GM18873 (cell line): ENCODE measurements at regions not wholly inside any gene's neighbourhood (a gene's known extent, or its start where the extent isn't known, plus 50 kb on each side); places are given as distances from the start of the nearest gene placed in this dataset.
A peak's percentile ranks its signal among the peaks of the same experiment; 100 is the strongest.

Experiments used
- ATAC-seq: cut with Tn5 transposase; IDR thresholded peaks from one replicate; pipeline ENCODE4 v1.9.1; 2021; ENCODE audit warnings: mild to moderate bottlenecking, moderate library complexity, moderate number of reproducible peaks; ENCODE audit not compliant: unreplicated experiment, low FRiP score

DNA sequence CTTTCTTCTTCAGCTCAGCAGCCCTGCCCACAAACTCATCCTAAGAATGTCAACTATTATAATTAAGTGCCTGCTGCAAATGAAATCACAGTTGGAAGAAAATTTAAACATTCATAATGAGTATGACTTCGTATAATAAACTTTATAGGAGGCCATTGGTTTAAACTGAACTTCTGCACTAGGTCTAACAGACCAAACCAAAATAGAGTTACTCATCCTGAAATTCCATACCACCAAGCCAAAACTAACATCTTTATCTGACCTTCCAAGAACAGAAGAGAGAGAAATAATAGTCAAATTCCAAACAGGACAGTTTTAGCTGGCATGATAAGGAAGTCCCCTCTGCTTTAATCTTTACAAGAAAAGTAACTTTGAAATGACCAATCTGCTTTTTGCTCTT lies 472.4 kb upstream of the PRMT6 start:
- no peak for ATAC-seq

DNA sequence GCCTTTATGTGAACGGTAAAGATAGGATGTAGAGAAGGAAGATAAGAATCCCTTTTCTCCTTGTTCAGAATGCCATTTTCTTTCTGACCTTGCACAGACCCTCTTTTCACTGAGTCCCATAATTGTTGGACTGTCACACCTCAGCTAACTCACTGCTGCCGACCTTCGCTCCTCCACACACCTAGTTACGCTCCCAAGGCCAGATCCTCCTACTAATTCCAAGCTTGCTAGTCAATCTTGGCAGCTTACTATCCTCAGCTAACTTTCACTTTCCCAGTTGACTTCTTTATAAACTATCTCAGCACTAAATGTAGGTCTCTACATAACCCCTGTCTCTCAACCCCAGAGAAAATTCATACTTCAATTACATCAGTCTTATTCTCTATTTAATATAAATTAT lies 471.8 kb upstream of the PRMT6 start:
- ATAC-seq = no peak

DNA sequence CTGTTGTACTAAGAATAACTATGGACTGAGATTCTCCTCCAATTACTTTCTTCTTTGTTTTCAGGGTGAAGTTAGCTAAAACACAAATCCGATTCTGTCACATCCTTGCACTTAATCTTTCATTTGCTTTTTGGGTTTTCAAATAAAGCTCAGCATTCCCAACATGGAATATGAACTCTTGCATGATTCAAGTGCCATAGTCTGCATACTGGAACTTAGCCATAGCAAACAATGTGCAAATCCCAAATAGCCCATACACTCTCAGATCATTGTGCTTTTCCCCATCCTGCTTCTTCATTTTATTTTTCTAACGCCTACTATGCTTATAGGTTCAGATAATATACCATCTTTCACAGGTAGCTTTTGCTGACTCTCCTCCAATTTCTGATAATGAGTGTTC lies 455.8 kb upstream of the PRMT6 start:
- no peak for ATAC-seq

DNA sequence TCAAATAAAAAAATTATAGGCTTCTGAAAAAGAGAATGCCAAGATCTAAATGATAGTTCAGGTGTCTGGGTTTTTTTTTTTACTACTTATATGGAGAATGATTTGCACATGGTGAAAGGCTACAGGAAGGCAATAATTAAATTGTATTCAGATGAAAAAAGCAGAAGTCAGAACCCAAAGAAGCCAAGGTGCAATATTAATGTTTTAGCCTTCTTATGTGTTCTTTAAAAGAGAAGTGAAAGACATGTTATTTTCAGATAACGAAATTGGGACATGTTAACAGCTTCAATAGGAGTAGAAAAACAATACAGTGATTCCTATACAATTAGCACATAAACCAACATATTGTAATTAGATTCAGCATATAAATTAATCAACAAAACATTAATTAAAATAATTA lies 452.9 kb upstream of the PRMT6 start:
- no peak for ATAC-seq

DNA sequence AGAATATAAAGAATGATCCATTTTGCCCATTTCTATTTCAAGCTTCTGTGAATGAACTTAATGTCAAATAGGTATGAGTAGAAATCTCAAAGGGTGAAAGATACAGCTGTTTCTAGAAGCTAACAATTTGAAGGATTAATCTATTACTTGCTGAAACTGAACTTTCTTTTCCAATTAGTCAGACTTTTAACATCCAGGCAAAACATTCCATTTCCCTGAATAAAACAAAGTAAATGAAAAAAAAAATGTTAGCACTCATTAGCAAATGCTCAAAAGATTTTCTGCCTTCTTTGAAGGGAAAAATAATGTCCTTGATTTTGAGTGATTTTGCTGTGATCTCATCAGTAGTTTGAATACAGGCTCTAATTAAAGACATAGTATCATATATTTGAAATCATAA lies 447.6 kb upstream of the PRMT6 start:
- ATAC-seq = no peak

DNA sequence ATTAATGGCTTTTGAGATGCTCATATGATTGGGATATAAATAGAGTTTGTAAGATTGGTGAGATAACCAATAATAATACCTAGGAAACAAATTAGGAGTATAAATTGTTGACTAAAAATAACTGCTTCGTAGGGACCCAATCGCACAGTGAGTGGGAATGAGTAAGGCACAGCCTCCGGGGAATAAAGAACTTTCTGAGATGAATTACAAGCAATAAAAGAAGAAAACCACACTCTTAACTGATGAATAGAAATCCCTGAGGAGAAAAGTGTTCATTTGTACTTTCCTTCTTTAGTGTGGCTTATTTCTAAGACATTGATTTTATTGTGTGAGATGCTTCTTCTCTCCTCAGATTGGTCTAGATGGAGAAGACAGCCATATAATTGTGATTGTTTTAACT lies 443.4 kb upstream of the PRMT6 start:
- ATAC-seq = no peak

DNA sequence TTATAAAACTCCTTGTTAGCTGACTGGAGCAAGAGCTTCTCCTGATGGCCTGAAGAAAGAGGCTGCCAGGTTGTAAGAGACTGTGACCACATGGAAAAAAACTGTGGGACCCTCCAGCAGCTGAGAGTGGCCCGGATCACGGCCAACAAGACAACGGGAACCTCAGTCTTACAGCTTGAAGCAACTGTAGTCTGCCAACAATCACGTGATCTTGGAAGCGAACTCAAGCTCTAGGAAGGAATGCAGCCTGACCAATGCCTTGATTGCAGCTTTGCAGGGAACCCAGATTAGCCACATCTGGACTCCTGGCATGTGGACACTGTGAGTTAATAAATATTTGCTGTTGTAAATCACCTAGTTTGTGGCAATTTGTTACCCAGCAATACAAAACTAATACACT lies 442.6 kb upstream of the PRMT6 start:
- ATAC-seq = no peak

DNA sequence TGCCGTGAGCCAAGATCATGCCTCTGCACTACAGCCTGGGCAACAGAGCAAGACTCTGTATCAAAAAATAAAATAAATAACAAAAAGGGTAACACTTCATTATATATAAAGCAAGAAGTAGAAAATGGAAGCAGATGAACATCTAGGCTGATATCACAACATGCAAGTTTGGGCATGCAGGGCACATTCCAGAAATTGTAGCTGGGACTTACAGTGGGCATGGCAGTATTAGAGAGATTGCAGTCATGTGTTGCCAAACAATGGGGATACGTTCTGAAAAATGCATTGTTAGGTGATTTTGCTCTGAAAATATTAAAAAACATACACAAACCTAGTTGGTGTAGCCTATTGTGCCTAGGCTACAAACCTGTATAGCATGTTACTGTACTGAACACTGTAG lies 441.0 kb upstream of the PRMT6 start:
- ATAC-seq = no peak

DNA sequence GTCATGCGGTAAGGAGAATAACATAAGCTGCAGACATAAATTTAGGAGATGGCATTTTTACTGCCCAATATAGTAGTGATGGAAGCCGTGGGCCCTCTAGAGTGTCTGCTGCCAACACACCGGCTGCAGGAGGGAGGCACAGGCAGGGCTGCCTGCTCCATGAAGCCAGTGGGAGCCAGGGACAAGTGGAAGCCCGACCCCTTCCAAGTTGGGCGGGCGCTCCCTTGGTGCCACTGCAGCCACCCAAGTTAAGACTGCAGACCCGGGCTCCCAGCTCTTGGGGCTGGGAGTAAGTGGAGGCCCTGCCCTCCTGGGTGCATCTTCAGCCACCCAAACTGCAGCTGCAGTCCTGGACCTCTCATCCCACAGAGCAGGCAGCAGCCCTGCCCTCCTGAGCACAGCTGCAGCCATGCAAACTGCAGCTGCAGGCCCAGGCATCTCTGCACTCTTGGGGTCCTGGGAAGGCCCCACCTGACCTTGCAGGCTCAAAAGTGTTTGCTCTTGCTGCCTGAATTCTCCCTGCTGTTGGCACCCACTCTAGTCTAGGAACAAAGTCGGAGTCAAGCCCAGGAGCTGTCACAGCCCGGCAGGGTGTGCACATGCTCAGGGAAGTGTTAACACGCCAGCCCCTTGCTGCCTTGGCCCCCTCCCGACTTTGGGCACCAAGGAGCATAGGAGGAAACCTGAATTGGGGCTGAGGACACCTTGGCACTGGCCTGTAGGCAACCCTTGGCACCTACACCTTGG lies 437.2 kb upstream of the PRMT6 start:
- no peak for ATAC-seq

DNA sequence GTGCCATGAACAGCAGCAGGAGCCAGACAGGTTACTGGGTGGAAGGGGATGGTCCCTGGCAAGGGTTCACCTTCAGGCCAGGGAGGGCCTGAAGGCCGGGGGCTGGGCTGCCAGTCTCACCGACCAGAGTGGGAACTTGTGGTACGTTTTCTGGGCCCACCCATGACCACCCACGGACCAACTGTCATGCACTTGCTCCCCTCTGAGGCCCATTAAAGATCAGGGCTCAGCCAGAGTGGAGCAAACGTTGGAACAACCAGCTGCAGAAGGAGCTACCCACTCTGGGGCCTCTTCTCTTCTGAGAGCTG lies 436.7 kb upstream of the PRMT6 start:
- ATAC-seq = no peak

DNA sequence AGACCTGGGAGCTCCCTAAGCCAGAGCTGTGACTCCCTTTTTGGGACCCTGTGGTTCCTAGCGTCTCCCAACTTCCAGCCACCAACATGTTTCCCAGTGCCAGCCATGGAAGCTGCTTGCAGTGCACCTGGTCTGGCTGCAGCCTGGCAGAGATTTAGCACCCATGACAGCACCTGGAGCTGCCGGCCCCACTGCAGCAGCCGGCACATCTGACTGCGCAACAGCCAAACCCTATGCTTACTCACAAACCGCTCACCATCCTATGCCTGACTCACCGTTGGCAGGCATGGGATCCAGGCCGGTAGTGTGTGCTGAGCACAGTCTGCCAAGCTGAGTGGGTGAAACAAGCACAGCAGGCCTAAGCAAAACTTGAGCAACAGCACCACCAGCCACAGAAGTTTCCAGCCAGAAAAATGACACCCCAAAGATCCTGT lies 435.9 kb upstream of the PRMT6 start:
- ATAC-seq = no peak

DNA sequence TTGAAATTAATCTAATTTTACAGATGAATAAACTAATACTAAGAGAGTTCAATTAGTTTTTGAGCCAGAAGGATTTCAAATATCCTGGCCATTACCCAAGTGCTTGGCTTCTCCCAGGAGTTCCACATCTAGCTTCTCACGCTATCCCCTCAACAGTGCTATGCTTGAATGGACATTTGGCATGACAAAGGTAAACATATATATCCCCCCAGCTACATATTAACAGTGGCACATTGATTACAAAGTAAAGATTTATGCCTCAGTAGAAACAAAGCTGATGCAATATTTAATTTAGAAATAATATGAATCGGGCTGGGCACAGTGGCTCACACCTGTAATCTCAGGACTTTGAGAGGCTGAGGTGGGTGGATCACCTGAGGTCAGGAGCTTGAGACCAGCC lies 434.6 kb upstream of the PRMT6 start:
- no peak for ATAC-seq

DNA sequence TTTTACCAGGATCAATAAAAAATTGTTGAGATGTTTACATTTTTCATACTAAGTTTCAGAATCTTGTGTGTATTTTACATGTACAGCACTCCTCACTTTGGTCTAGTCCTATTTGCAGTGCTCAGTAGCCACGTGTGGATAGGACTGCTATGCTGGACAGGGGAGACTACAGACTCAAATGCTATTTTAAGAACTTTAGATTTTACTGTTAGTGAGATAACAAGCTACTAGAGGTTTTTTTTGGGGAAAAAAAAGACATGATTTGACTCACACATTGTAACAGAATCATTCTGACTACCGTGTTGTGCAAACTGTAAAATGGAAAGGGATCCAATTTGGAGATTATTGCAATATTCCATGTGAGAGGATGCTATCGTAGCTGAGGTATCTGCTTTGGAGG lies 418.9 kb upstream of the PRMT6 start:
- ATAC-seq = no peak

DNA sequence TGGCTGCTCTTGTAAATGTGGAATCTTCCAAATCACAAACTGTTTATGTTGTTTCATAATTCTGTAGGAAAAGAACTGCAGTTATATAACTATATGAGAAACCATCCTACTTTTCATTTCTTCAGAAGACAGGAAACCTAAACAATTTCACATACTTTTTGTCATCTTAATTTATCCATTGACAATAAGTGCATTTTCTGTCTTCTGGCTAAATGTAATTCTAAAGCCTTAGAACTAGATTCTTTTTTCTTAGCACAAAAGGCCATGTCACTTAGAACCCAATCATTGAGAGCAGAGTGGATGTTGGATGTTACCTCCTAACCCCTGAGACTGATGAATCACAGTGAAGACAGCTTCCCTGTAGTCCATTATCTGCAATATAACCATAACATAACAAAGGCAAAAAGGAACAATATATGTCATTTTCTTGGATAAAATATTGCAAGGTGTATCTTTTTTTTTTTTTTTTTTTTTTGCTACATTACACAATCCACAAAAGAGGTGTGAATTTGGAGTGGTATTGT lies 410.2 kb upstream of the PRMT6 start:
- ATAC-seq = no peak

DNA sequence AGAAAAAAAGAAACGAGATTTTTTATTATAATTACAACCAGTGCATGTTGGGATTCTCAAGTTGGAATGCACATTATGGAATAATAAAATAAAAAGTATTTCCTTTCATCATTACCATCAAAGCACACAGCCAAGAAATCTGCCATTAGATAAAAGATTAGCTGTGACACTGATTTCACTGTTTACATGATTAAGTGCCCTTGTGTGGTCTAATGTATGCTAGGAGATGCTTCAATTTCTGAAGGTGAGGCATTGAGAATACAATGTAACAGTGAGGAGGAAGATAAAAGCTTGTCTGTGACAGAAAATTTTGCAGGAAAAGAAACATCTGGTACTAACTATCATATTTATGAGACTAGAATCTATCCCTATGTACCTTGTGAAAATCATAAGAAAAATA lies 409.7 kb upstream of the PRMT6 start:
- ATAC-seq = no peak

DNA sequence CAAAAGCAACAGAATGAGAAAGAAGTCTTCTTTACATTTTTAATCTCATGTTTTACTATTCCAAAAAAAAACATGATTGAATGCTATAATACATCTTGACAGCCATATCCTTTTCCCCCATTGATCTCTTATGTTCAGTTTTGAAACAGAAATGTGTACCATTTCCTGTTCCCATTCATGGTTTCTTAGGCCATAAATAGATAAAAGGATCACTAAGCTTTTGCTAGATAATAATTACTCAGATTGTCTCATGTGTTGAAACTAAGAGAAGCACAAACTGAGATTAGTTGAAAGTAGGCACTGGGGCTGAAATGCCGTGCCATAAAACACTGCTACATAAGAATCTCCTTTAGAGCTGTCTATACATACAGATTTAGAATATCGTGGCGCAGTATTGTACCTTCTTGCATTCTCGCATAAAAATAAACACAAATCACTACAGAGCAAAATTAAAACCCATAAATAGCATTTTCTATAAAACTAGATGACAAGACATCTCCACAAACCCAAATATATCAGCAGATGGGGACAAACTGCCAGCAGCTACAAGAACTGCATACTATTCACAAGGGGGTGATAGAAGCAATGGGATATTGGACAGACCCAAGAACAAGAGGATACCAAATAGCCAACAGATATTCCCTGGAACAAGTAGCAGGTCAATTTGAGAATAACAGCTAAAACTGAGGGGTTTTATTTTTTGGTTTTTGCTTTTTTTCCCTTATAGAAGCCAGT lies 405.3 kb upstream of the PRMT6 start:
- ATAC-seq = peak; percentile 64

DNA sequence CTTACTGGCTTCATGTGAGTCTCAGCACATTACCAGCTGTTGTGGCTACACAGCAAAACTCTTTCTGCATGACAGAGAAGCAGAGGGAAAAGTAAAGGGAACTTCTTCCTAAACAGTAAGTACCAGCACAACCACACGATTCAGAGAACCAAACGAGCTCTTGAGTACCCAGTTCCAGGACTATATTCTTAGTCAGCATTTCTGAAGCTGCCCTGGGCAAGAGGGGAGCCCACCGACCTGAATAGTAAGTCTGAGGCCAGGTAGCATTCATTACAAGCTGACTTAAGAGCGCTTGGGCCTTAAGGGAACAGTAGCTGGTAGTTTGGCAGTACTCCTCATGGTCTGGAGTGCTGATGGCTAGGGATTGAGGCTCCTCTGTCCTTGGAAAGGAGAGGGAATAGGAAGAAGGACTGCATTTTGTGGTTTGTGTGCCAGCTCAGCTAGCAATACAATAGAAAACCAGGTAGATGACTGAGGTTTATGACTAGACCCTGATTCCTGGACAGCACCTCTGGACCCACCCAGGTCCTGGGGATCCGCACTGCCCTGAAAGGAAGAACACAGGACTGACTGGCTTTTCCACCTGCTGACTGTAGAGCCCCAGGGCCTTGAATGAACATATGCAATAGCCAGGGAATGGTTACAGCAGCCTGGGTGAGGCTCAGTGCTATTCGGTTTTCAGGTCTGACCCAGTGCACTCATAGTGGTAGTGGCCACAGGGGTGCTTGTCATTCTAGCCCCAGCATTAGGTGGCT lies 396.8 kb upstream of the PRMT6 start:
- ATAC-seq = no peak

DNA sequence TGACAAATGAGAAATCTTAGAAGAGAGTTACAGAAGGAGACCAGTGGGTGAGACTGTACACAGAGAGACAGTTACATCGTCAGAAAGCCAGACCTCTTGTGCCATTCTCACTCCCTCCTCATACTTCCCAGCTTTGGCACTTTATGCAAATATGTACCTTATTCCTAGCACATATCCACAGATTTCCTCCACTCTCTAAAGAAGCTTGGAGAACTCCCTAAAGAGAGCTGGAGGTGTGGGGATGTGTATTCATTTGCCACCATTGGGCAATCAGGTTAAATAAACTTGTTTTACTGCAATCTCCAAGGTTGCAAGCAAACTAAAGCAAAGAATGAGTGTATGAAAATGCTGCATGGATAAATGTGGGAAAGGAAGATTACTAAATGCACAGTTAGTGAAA lies 380.9 kb upstream of the PRMT6 start:
- no peak for ATAC-seq

DNA sequence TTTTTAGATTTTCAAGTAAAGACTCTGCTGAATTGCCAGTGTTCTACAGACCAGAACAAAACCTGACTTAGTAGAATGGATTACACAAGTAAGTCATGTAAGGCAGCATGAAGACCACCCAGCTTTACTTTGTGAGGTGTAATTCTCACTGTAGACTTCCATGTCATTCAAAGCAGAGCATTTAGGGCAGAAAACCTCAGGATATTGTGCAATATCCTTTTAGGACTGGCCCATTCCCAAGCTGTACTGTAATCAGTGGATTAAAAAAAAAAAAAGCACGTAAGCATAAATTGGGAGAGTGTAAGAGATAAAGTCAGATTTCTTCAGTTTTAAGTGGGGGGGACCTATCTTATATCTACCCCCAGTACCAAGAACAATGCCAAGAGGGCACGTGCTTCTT lies 380.5 kb upstream of the PRMT6 start:
- ATAC-seq = no peak

DNA sequence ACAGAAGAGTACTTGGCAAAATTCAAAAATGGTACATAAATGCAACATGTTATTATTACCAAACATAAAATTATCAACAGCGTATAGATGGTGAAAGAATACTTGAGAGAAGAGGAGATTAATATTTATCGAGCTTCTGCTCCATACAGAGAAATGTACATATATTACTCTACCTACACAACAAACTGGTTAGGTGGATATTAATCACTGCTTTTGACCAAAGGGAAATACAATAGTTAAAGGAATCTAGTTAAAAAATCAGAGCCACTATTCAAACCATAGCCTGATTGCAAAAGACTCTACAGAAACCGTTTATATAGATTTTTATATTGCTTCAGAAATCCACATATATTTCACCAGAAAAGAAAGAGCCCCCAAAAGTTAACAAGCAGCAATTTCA lies 379.3 kb upstream of the PRMT6 start:
- ATAC-seq = no peak

DNA sequence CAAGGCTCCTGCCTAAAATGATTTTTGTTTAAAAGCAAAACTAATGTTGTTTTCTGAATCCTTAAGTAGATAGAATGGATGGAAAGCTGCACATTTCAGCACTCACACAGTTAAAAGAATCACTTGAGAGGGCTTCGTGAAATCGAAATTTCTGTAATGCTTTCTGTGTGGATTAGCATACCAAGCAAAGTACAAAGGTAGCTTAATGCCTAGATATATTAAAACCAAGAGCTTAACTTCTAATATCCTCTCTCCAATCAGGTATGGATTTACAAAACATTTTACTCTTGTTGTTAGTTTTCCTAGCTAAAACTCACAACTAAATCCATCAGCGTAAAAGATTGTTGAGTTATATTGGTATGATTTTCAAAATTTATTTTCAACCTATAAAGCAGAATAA lies 378.8 kb upstream of the PRMT6 start:
- ATAC-seq = no peak
